Neural cell (in vitro differentiated cells): ENCODE measurements at regions not wholly inside any gene's neighbourhood (a gene's known extent, or its start where the extent isn't known, plus 50 kb on each side); places are given as distances from the start of the nearest gene placed in this dataset.
"Not testable (repeated sequence)": the region's sequence is repeated elsewhere in the genome, so short reads cannot be mapped to it uniquely, and the experiment has no call there.

Source experiments
- H2AFZ ChIP-seq: fragments of 200-600, 300-800 bp; sonication (generic), shearing (Covaris generic); 2 replicates; pipeline ENCODE4 v1.6.0; 2014; ENCODE audit warnings: low read depth, mild to moderate bottlenecking, antibody characterized with exemption, low read length, moderate library complexity
- H3F3A ChIP-seq: fragments of 200-600 bp; shearing (Covaris generic); 2 replicates; pipeline ENCODE4 v1.6.1; 2016; ENCODE audit warnings: mild to moderate bottlenecking, moderate library complexity, mixed read lengths, antibody characterized with exemption, low read length; ENCODE audit not compliant: insufficient read depth, poor library complexity, severe bottlenecking
- H3K27ac ChIP-seq: fragments of 200-600, 300-800 bp; sonication (generic), shearing (Covaris generic); 2 replicates; pipeline ENCODE4 v1.5.1; 2014; ENCODE audit warnings: mild to moderate bottlenecking, low read length, moderate library complexity
- H3K27me3 ChIP-seq: fragments of 300-800, 200-600 bp; sonication (generic), shearing (Covaris generic); 2 replicates; pipeline ENCODE4 v1.6.0; 2014; ENCODE audit warnings: mild to moderate bottlenecking, low read depth, low read length, moderate library complexity; ENCODE audit not compliant: insufficient read depth
- H3K36me3 ChIP-seq: fragments of 300-800, 200-600 bp; sonication (generic), shearing (Covaris generic); 2 replicates; pipeline ENCODE4 v1.5.1; 2014; ENCODE audit warnings: mild to moderate bottlenecking, antibody characterized with exemption, low read length, moderate library complexity; ENCODE audit not compliant: insufficient read depth
- H3K4me2 ChIP-seq: fragments of 300-800, 200-600 bp; sonication (generic), shearing (Covaris generic); 2 replicates; pipeline ENCODE4 v1.6.0; 2014; ENCODE audit warnings: mild to moderate bottlenecking, low read length
- H3K4me3 ChIP-seq: fragments of 300-800, 200-600 bp; sonication (generic), shearing (Covaris generic); 2 replicates; pipeline ENCODE4 v1.5.1; 2014; ENCODE audit warnings: mild to moderate bottlenecking, low read length, moderate library complexity
- H3K79me2 ChIP-seq: fragments of 200-600 bp; shearing (Covaris generic); replicated peaks from 2 replicates; pipeline ENCODE4 v1.6.0; 2014; ENCODE audit warnings: mild to moderate bottlenecking, low read length, moderate library complexity; ENCODE audit not compliant: insufficient read depth
- H3K9ac ChIP-seq: fragments of 300-800, 200-600 bp; sonication (generic), shearing (Covaris generic); 2 replicates; pipeline ENCODE4 v1.6.1; 2016; ENCODE audit warnings: mild to moderate bottlenecking, low read length, mixed read lengths
- H3K9me2 ChIP-seq: fragments of 200-600 bp; shearing (Covaris generic); 2 replicates; pipeline ENCODE4 v1.6.1; 2016; ENCODE audit warnings: mild to moderate bottlenecking, low read length, mixed read lengths; ENCODE audit not compliant: insufficient read depth
- H3K9me3 ChIP-seq: fragments of 200-600, 300-800 bp; sonication (generic), shearing (Covaris generic); 2 replicates; pipeline ENCODE4 v1.6.1; 2016; ENCODE audit warnings: mild to moderate bottlenecking, mixed run types, low read length, moderate library complexity, mixed read lengths
- H4K20me1 ChIP-seq: fragments of 200-600 bp; shearing (Covaris generic); 2 replicates; pipeline ENCODE4 v1.6.1; 2016; ENCODE audit warnings: mild to moderate bottlenecking, mixed run types; ENCODE audit not compliant: insufficient read depth
- EP300 ChIP-seq: fragments of 450-650 bp; conservative IDR thresholded peaks from 2 replicates; pipeline ENCODE4 v1.6.1; 2014; ENCODE audit warnings: antibody characterized with exemption, mild to moderate bottlenecking, moderate library complexity; ENCODE audit not compliant: poor library complexity, severe bottlenecking
- EZH2 ChIP-seq: fragments of 200-600, 300-800 bp; shearing (Covaris generic), sonication (generic); IDR thresholded peaks from 2 replicates; pipeline ENCODE4 v1.6.1; 2014; ENCODE audit warnings: antibody characterized with exemption, low read length, borderline replicate concordance, mild to moderate bottlenecking; ENCODE audit not compliant: insufficient read depth, poor library complexity, severe bottlenecking
- MXI1 ChIP-seq: fragments of 450-650 bp; conservative IDR thresholded peaks from 2 replicates; pipeline ENCODE4 v1.6.1; 2014; ENCODE audit warnings: antibody characterized with exemption, mild to moderate bottlenecking; ENCODE audit not compliant: poor library complexity, severe bottlenecking
- POLR2AphosphoS5 ChIP-seq: IDR thresholded peaks from 2 replicates; pipeline ENCODE4 v1.6.1; 2012
- RAD21 ChIP-seq: fragments of 450-650 bp; conservative IDR thresholded peaks from 2 replicates; pipeline ENCODE4 v1.6.1; 2014; ENCODE audit warnings: antibody characterized with exemption, mild to moderate bottlenecking, moderate library complexity
- SMC3 ChIP-seq: fragments of 450-650 bp; conservative IDR thresholded peaks from 2 replicates; pipeline ENCODE4 v1.6.1; 2014; ENCODE audit warnings: antibody characterized with exemption, mild to moderate bottlenecking, moderate library complexity; ENCODE audit not compliant: poor library complexity
- TAF1 ChIP-seq: IDR thresholded peaks from 2 replicates; pipeline ENCODE4 v1.6.1; 2012; ENCODE audit warnings: low read depth
- TF ChIP-seq, protein P1 (sequence below): fragments of 450-650 bp; IDR thresholded peaks from 2 replicates; pipeline ENCODE4 v1.5.1; 2014; ENCODE audit warnings: antibody characterized with exemption, mild to moderate bottlenecking, moderate library complexity; ENCODE audit not compliant: poor library complexity, severe bottlenecking
- TF ChIP-seq, protein P2 (sequence below): IDR thresholded peaks from 2 replicates; pipeline ENCODE4 v1.6.1; 2012; ENCODE audit warnings: borderline replicate concordance

GRCh38 chr5:124913329-124913653 is 166.9 kb upstream of the ZNF608 start:
- H3K27ac ChIP-seq: no peak overlapping the region
- no peaks in the 10 kb centered on the region for H3K79me2 ChIP-seq
- H3K36me3 ChIP-seq: no peaks in the 10 kb centered on the region
- H2AFZ ChIP-seq: no peak overlapping the region
- no peaks in the 10 kb centered on the region for H3K9me3 ChIP-seq
- TF ChIP-seq, protein P1, sequence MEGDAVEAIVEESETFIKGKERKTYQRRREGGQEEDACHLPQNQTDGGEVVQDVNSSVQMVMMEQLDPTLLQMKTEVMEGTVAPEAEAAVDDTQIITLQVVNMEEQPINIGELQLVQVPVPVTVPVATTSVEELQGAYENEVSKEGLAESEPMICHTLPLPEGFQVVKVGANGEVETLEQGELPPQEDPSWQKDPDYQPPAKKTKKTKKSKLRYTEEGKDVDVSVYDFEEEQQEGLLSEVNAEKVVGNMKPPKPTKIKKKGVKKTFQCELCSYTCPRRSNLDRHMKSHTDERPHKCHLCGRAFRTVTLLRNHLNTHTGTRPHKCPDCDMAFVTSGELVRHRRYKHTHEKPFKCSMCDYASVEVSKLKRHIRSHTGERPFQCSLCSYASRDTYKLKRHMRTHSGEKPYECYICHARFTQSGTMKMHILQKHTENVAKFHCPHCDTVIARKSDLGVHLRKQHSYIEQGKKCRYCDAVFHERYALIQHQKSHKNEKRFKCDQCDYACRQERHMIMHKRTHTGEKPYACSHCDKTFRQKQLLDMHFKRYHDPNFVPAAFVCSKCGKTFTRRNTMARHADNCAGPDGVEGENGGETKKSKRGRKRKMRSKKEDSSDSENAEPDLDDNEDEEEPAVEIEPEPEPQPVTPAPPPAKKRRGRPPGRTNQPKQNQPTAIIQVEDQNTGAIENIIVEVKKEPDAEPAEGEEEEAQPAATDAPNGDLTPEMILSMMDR: no peak
- TF ChIP-seq MXI1 (no peak), SMC3 (no peak), TAF1 (no peak), RAD21 (no peak), POLR2AphosphoS5 (no peak), EP300 (no peak), EZH2 (no peak)
- TF ChIP-seq, protein P2, sequence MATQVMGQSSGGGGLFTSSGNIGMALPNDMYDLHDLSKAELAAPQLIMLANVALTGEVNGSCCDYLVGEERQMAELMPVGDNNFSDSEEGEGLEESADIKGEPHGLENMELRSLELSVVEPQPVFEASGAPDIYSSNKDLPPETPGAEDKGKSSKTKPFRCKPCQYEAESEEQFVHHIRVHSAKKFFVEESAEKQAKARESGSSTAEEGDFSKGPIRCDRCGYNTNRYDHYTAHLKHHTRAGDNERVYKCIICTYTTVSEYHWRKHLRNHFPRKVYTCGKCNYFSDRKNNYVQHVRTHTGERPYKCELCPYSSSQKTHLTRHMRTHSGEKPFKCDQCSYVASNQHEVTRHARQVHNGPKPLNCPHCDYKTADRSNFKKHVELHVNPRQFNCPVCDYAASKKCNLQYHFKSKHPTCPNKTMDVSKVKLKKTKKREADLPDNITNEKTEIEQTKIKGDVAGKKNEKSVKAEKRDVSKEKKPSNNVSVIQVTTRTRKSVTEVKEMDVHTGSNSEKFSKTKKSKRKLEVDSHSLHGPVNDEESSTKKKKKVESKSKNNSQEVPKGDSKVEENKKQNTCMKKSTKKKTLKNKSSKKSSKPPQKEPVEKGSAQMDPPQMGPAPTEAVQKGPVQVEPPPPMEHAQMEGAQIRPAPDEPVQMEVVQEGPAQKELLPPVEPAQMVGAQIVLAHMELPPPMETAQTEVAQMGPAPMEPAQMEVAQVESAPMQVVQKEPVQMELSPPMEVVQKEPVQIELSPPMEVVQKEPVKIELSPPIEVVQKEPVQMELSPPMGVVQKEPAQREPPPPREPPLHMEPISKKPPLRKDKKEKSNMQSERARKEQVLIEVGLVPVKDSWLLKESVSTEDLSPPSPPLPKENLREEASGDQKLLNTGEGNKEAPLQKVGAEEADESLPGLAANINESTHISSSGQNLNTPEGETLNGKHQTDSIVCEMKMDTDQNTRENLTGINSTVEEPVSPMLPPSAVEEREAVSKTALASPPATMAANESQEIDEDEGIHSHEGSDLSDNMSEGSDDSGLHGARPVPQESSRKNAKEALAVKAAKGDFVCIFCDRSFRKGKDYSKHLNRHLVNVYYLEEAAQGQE: no peak
- no peaks in the 10 kb centered on the region for H4K20me1 ChIP-seq
- no peak overlapping the region for H3K9ac ChIP-seq
- H3K27me3 ChIP-seq: no peaks in the 10 kb centered on the region
- H3K9me2 ChIP-seq: no peaks in the 10 kb centered on the region
- H3F3A ChIP-seq: no peaks in the 10 kb centered on the region
- no peak overlapping the region for H3K4me2 ChIP-seq
- H3K4me3 ChIP-seq: no peak overlapping the region

GRCh38 chr5:124916313-124916712 is 169.9 kb upstream of the ZNF608 start:
- not testable (repeated sequence) for H3K9ac ChIP-seq, H2AFZ ChIP-seq, H3K79me2 ChIP-seq, H3K4me3 ChIP-seq, H3K27me3 ChIP-seq, H3F3A ChIP-seq, H3K9me3 ChIP-seq, H3K4me2 ChIP-seq, H3K9me2 ChIP-seq, H3K27ac ChIP-seq, H4K20me1 ChIP-seq, H3K36me3 ChIP-seq

GRCh38 chr5:124918618-124919017 is 172.2 kb upstream of the ZNF608 start:
- Histone ChIP-seq H3K79me2 (no peaks in the 10 kb centered on the region), H4K20me1 (no peaks in the 10 kb centered on the region), H3K4me2 (no peak overlapping the region), H3K9me2 (no peaks in the 10 kb centered on the region), H3K27ac (no peak overlapping the region), H3K9ac (no peak overlapping the region), H3F3A (peaks cover 5% of the 10 kb centered on the region), H3K4me3 (no peak overlapping the region), H2AFZ (no peak overlapping the region), H3K27me3 (no peaks in the 10 kb centered on the region), H3K36me3 (no peaks in the 10 kb centered on the region), H3K9me3 (no peaks in the 10 kb centered on the region)
- TF ChIP-seq RAD21 (no peak), POLR2AphosphoS5 (no peak), TAF1 (no peak), SMC3 (no peak), EZH2 (no peak), MXI1 (no peak)
- TF ChIP-seq, protein P2: no peak
